Breast epithelium (tissue), 4 donors: ENCODE measurements at regions not wholly inside any gene's neighbourhood (a gene's known extent, or its start where the extent isn't known, plus 50 kb on each side); places are given as distances from the start of the nearest gene placed in this dataset.

Experiments used
- DNase-seq, 2 donors: peaks; one replicate each; pipeline ENCODE4 v3.0.0-alpha.2; 2019; ENCODE audit warnings: low spot score in 2 of 2
- H3K27ac ChIP-seq, 2 donors: fragments of 200-600 bp; sonication (generic) in 1 of 2; one replicate each; pipeline ENCODE4 v1.5.1; 2016 to 2019; ENCODE audit warnings: mild to moderate bottlenecking in 1 of 2
- H3K27me3 ChIP-seq, 2 donors: fragments of 200-600 bp; sonication (generic) in 1 of 2; one replicate each; pipeline versions ENCODE4 v1.5.1 to v1.6.0; 2017 to 2019; ENCODE audit warnings: control low read depth in 1 of 2, mild to moderate bottlenecking in 1 of 2
- H3K36me3 ChIP-seq: fragments of 200-600 bp; one replicate; pipeline ENCODE4 v1.5.1; 2019
- H3K4me1 ChIP-seq, 2 donors: fragments of 200-600 bp; sonication (generic); one replicate each; pipeline ENCODE4 v1.5.1; 2016 to 2019; ENCODE audit warnings: control low read depth in 1 of 2
- H3K4me3 ChIP-seq, 3 donors: fragments of 200-600 bp; sonication (generic); 1 replicate in 2 of 3; 2 replicates in 1 of 3; pipeline ENCODE4 v1.5.1; 2016 to 2019; ENCODE audit warnings: mild to moderate bottlenecking in 3 of 3, moderate library complexity in 2 of 3
- H3K9me3 ChIP-seq, 2 donors: fragments of 200-600 bp; sonication (generic) in 1 of 2; one replicate each; pipeline ENCODE4 v1.5.1; 2016 to 2019; ENCODE audit warnings: control low read depth in 1 of 2
- POLR2A ChIP-seq: fragments of 450-650 bp; IDR thresholded peaks from one replicate; pipeline ENCODE4 v1.6.1; 2016; ENCODE audit warnings: antibody characterized with exemption, mild to moderate bottlenecking, moderate library complexity
- POLR2AphosphoS5 ChIP-seq, 3 donors: sonication (generic); formaldehyde crosslinking; IDR thresholded peaks; one replicate each; pipeline ENCODE4 v1.6.1; 2017; ENCODE audit warnings: antibody characterized with exemption in 3 of 3
- intact Hi-C: fragments of 100-400 bp; cut with DNase I; formaldehyde crosslinking; loops from one replicate; pipeline ENCODE4 v1.15.1; 2023; ENCODE audit warnings: low total_unique reads
- TF ChIP-seq, protein P1 (sequence below), 3 donors: fragments of 450-650 bp; IDR thresholded peaks; one replicate each; pipeline ENCODE4 v1.5.1; 2016 to 2017; ENCODE audit warnings: antibody characterized with exemption in 3 of 3, mild to moderate bottlenecking in 3 of 3, moderate library complexity in 3 of 3

DNA sequence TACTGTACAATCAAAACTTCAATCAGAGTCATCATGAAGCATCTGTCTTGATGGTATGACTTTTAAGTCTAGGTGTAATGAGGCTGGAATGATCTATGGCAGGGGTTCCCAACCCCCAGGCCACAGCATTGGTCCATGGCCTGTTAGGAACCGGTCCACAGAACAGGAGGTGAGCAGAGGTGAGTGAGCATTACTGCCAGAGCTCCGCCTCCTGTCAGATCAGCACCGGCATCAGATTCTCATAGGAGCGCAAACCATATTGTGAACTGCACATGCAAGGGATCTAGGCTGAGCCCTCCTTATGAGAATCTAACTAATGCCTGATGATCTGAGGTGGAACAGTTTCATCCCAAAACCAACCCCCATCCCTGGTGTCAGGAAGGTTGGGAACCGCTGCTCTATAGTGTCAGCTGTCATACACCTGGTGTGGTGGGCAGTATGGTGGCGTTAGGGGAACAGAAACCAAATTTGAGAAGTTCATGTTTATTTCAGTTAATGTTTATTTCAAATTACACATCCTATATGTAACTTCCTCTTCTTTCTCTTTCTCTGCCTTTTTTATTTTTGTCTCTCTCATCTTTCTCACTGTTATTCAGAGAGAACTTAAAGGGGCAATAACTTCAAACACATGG is 432.6 kb downstream of the TNS3 start:
- Histone ChIP-seq H3K36me3 (no peaks in the 10 kb centered on the region), H3K9me3 (no peaks in the 10 kb centered on the region), H3K27me3 (no peaks in the 10 kb centered on the region), H3K4me1 (no peaks in the 10 kb centered on the region), H3K27ac (no peak overlapping the region), H3K4me3 (no peak overlapping the region)
- no peak for DNase-seq
- TF ChIP-seq POLR2AphosphoS5 (IDR thresholded peaks at IDR 0.05) (no peak), POLR2A (no peak)
- TF ChIP-seq, protein P1, sequence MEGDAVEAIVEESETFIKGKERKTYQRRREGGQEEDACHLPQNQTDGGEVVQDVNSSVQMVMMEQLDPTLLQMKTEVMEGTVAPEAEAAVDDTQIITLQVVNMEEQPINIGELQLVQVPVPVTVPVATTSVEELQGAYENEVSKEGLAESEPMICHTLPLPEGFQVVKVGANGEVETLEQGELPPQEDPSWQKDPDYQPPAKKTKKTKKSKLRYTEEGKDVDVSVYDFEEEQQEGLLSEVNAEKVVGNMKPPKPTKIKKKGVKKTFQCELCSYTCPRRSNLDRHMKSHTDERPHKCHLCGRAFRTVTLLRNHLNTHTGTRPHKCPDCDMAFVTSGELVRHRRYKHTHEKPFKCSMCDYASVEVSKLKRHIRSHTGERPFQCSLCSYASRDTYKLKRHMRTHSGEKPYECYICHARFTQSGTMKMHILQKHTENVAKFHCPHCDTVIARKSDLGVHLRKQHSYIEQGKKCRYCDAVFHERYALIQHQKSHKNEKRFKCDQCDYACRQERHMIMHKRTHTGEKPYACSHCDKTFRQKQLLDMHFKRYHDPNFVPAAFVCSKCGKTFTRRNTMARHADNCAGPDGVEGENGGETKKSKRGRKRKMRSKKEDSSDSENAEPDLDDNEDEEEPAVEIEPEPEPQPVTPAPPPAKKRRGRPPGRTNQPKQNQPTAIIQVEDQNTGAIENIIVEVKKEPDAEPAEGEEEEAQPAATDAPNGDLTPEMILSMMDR (IDR thresholded peaks at IDR 0.05) = no peak
- intact Hi-C loops = loop anchor here (5.0 kb wide), 1 partner anchor 393 kb away; no protein-coding TSS in a partner anchor

DNA sequence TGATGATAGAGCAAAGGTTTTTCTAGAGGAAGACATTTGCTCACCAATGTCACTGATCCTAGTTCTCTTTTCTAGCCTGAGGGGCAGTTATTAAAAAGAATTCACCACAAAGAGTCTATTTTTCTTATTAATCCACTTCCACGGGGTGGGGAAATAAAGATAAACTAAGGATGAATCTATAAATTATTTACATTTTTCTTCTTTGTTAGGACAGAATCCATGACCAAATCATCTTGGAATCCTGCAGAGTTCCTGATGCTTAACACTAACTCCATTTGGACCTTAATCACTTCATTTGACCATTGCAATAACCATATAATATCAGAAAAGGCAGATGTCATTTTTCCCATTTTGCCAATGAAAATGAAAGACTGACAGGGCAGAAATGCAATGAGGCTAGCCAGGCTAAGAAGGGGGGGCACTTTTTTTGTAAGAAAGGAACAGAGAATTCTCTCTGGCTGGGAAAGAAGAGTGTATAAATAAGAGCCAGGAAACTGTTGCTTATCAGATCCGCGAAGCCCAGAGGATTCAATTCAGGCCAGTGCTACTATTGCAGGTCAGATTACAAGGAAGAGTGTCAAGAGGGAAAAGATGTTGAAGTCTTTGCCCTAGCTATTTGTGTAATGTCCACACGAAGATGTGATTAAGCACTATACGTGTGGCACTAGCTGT is 433.2 kb downstream of the TNS3 start:
- H3K9me3 ChIP-seq = no peaks in the 10 kb centered on the region
- no peak overlapping the region for H3K4me3 ChIP-seq
- no peak overlapping the region for H3K27ac ChIP-seq
- no peaks in the 10 kb centered on the region for H3K36me3 ChIP-seq
- H3K4me1 ChIP-seq = no peaks in the 10 kb centered on the region
- intact Hi-C loops = loop anchor here (5.0 kb wide), 1 partner anchor 394 kb away; no protein-coding TSS in a partner anchor
- TF ChIP-seq, protein P1 (IDR thresholded peaks at IDR 0.05) = no peak
- TF ChIP-seq POLR2AphosphoS5 (IDR thresholded peaks at IDR 0.05) (no peak), POLR2A (no peak)
- H3K27me3 ChIP-seq = no peaks in the 10 kb centered on the region
- no peak for DNase-seq

DNA sequence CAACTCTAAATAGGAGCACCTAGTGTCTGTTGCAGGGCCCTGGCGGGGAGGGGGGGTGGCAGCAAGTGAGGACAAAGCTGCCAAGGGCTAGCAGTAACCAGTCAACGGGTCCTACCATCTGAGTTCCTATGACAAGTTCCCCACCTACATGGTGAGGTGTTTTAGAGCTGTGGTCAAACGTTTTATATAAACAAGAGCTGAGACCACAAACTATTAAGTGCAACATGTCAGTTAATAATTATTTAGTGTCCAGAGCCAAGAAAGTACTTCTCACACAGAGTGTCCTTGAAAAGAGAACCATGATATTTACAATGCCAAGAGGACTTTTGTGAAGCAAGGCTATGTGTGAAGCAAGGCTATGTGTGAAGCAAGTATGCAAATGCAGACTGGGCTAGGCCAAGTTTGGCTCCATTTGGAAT is 434.7 kb downstream of the TNS3 start:
- intact Hi-C loops = loop anchor here (5.0 kb wide), 1 partner anchor 395 kb away; no protein-coding TSS in a partner anchor
- DNase-seq = no peak
- Histone ChIP-seq H3K27ac (no peak overlapping the region), H3K27me3 (no peaks in the 10 kb centered on the region), H3K4me3 (no peak overlapping the region), H3K36me3 (no peaks in the 10 kb centered on the region), H3K4me1 (no peaks in the 10 kb centered on the region), H3K9me3 (no peaks in the 10 kb centered on the region)
- TF ChIP-seq POLR2A = no peak
- TF ChIP-seq, protein P1 (IDR thresholded peaks at IDR 0.05) = no peak
- no peak for TF ChIP-seq POLR2AphosphoS5 (IDR thresholded peaks at IDR 0.05)

DNA sequence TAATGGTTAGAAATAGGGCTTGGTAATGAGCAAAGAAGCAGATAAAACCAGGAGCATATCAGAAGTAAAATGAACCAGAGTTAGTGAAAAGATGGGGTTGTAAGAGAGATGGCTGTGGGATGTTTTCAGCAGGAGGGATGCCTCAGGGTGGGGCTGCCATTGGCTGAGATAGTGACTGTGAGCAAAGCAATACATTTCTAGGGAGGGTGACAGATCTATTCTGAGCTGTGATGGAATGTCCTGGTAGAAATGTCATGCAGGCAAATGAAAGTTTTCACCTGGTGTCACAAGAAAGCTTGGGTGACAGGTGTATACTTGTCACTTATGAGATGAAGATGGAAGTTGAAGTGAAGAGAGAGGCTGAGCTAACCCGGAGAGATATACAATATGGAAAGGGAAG is 435.9 kb downstream of the TNS3 start:
- H3K27ac ChIP-seq = no peak overlapping the region

More for the DNA sequence above, 435.9 kb downstream of the TNS3 start:
- no peaks in the 10 kb centered on the region for H3K36me3 ChIP-seq
- H3K4me3 ChIP-seq = no peak overlapping the region
- intact Hi-C loops = loop anchor here (5.0 kb wide), 1 partner anchor 396 kb away; no protein-coding TSS in a partner anchor
- no peak for DNase-seq
- no peaks in the 10 kb centered on the region for H3K9me3 ChIP-seq
- no peaks in the 10 kb centered on the region for H3K4me1 ChIP-seq
- TF ChIP-seq POLR2A (no peak), POLR2AphosphoS5 (IDR thresholded peaks at IDR 0.05) (no peak)
- TF ChIP-seq, protein P1 (IDR thresholded peaks at IDR 0.05) = no peak
- H3K27me3 ChIP-seq = no peaks in the 10 kb centered on the region
